PFSK-1 (cell line): ENCODE measurements at regions not wholly inside any gene's neighbourhood (a gene's known extent, or its start where the extent isn't known, plus 50 kb on each side); places are given as distances from the start of the nearest gene placed in this dataset.

Experiments used
- FOXP2 ChIP-seq: optimal IDR thresholded peaks from 2 replicates; pipeline ENCODE3; 2011; ENCODE audit warnings: borderline replicate concordance, control low read depth, inconsistent platforms; ENCODE audit not compliant: insufficient read depth; ENCODE audit errors: extremely low read length, extremely low read depth
- POLR2AphosphoS5 ChIP-seq: IDR thresholded peaks from 2 replicates; pipeline ENCODE4 v1.6.1; 2012; ENCODE audit warnings: low read depth, mild to moderate bottlenecking, control low read depth, low read length, moderate library complexity
- REST ChIP-seq, 2 experiments: IDR thresholded peaks; 2 replicates each; pipeline versions ENCODE4 v1.6.1 to v1.8.0; 2011 to 2012; ENCODE audit warnings: low read depth in 2 of 2, low read length in 2 of 2, control low read depth in 1 of 2, inconsistent platforms in 1 of 2, mild to moderate bottlenecking in 1 of 2, moderate library complexity in 1 of 2; ENCODE audit not compliant: insufficient read depth in 1 of 2
- SIN3A ChIP-seq: IDR thresholded peaks from 2 replicates; pipeline ENCODE4 v1.6.1; 2012; ENCODE audit warnings: mild to moderate bottlenecking, low read length, moderate library complexity, borderline replicate concordance; ENCODE audit not compliant: insufficient read depth
- TAF1 ChIP-seq: IDR thresholded peaks from 2 replicates; pipeline ENCODE4 v1.6.1; 2012; ENCODE audit warnings: low read length, control low read depth, borderline replicate concordance; ENCODE audit not compliant: insufficient read depth

DNA sequence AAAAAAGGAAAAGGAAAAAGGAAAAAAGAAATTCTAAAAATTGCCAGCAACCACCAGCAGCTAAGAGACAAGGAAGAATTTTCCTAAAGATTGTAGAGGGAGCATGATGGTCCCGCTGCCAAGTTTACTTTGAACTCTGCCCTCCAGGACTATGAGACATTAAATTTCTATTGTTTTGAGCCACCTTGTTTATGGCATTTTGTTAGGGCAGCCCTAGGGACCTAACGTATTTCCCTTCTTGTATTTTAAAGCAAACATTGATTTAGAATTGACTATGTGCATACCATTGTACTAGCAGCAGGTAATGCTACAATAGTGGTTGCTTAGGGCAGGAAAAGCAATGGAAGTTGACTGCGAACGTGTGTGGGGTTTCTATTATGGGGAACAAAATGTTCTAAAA is 1414.2 kb downstream of the EFNB2 start:
- TF ChIP-seq REST (IDR thresholded peaks at IDR 0.05; ENCODE audit: insufficient read depth in 1 of 2, low read depth in 2 of 2, low read length in 2 of 2) (no peak), SIN3A (no peak), POLR2AphosphoS5 (no peak)

DNA sequence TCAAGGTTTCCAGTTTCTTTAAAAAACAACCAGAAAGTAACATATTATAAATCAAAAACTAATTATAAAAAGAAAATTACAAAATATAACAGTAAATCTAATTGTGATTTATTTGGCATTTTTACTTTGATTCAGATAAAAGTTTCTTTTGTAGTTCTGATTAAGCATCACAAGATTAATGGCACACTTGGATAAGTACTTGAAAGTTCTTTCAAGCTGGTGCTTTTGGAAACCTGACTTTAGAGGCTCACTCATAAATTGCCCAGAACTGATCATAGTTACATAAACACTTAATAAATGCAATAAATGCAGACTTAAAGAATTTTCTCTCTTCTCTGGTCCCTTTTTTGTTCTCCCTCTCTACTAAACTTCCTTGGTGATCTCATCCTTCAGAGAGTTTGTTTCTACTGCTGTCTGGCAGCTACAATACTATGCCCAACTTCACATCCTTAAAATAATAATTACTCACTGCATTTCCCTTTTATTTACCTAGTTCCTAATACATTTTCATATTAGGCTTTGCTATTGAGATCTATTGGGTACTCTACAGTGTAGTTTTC is 1417.0 kb downstream of the EFNB2 start:
- TF ChIP-seq FOXP2 (no peak), POLR2AphosphoS5 (no peak), SIN3A (no peak), TAF1 (no peak), REST (IDR thresholded peaks at IDR 0.05; ENCODE audit: insufficient read depth in 1 of 2, low read depth in 2 of 2, low read length in 2 of 2) (no peak)

DNA sequence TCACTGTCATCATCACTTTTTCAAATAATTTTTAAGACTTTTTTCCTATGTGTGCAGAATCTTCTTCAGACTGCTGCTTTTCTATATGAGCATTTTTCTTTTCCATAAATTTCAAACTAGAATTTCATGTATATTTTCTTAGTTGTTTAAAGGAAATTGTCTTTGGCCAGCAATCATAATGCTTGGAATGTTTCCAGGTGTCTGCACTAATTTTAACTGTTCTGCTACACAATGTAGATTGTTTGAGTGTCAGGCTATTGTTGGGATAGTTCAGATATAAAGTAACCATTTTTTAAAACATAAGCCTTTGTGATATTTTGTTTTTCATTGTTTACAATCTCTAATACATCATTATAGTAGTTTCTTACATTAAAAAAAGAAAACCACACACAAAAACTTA is 1418.5 kb downstream of the EFNB2 start:
- no peak for TF ChIP-seq REST (IDR thresholded peaks at IDR 0.05; ENCODE audit: insufficient read depth in 1 of 2, low read depth in 2 of 2, low read length in 2 of 2)
- no peak for TF ChIP-seq POLR2AphosphoS5
- no peak for TF ChIP-seq TAF1
- TF ChIP-seq FOXP2: no peak
- TF ChIP-seq SIN3A: no peak

DNA sequence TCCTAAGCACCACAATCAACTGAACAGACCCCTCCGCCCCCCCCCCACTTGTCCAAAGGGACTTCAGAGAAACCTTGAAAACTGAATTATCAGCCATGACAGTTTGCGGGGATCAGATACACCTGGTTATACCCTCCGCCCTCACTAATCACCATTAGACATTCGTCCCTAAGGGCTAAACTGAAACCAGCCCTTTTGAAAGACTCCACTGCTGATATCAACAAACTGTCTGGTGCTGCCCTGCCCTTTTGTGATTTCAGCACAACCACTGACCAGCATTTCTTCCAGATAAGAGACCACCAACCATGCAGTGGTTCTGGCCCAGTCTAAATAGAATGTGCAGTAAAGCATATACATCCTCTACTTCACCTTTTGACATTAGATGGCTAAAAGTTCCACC is 1422.9 kb downstream of the EFNB2 start:
- TF ChIP-seq POLR2AphosphoS5: no peak
- TF ChIP-seq FOXP2: no peak
- TF ChIP-seq REST (IDR thresholded peaks at IDR 0.05; ENCODE audit: insufficient read depth in 1 of 2, low read depth in 2 of 2, low read length in 2 of 2): no peak
- no peak for TF ChIP-seq TAF1
- no peak for TF ChIP-seq SIN3A

- no peak for TF ChIP-seq SIN3A
- no peak for TF ChIP-seq FOXP2
- TF ChIP-seq POLR2AphosphoS5: no peak
- TF ChIP-seq TAF1: no peak
- TF ChIP-seq REST (IDR thresholded peaks at IDR 0.05; ENCODE audit: insufficient read depth in 1 of 2, low read depth in 2 of 2, low read length in 2 of 2): no peak
Measured at GRCh38 chr13:105107781-105108180, 1427.7 kb downstream of the EFNB2 start.
